ENCODE measurements at regions not wholly inside any gene's neighbourhood (a gene's known extent, or its start where the extent isn't known, plus 50 kb on each side); places are given as distances from the start of the nearest gene placed in this dataset.

GRCh38 chr4:12949719-12950490, 534.2 kb downstream of the RAB28 start (continued):
- no peak for TF ChIP-seq NFE2L1 (tag; IDR thresholded peaks at IDR 0.05; ENCODE audit: borderline replicate concordance, low read depth)
- TF ChIP-seq, protein P1, sequence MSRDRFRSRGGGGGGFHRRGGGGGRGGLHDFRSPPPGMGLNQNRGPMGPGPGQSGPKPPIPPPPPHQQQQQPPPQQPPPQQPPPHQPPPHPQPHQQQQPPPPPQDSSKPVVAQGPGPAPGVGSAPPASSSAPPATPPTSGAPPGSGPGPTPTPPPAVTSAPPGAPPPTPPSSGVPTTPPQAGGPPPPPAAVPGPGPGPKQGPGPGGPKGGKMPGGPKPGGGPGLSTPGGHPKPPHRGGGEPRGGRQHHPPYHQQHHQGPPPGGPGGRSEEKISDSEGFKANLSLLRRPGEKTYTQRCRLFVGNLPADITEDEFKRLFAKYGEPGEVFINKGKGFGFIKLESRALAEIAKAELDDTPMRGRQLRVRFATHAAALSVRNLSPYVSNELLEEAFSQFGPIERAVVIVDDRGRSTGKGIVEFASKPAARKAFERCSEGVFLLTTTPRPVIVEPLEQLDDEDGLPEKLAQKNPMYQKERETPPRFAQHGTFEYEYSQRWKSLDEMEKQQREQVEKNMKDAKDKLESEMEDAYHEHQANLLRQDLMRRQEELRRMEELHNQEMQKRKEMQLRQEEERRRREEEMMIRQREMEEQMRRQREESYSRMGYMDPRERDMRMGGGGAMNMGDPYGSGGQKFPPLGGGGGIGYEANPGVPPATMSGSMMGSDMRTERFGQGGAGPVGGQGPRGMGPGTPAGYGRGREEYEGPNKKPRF (IDR thresholded peaks at IDR 0.05; ENCODE audit: low read depth, low read length) = no peak
- no peak for TF ChIP-seq ZBTB34 (CRISPR knock-in tag; IDR thresholded peaks at IDR 0.05)
- TF ChIP-seq ZBED1 (IDR thresholded peaks at IDR 0.05) = no peak

DNA sequence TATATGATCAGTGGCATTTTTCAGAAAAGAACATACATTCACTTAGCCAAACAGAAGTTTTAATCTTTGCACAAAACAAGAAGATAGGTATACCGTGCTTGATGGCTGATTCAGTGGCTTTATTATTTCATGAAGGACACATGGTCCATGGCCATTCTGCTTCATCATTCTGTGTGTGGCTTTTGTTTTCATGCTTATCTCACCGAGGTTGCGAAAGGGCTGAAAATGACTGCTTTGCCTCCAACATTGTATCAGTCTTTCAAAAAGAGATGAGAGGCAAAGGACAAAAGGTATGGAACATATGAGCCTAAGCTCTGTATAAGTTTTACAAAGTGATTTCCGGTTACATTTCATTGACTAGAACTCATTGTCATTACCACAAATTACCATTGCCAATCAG, 541.1 kb downstream of the RAB28 start:
- 6% methylated on average over 4 of the region's 4 CpGs for WGBS (ENCODE audit: insufficient coverage, low coverage, missing lambda C conversion rate)
- Histone ChIP-seq H3K79me2 (ENCODE audit: control insufficient read depth, insufficient read depth, low read length) (no peaks in the 10 kb centered on the region), H3K27me3 (ENCODE audit: control insufficient read depth in 2 of 2, insufficient read depth in 2 of 2, low read length in 2 of 2) (no peaks in the 10 kb centered on the region), H3K4me2 (ENCODE audit: insufficient read depth, low read length) (no peak overlapping the region), H3K9ac (ENCODE audit: insufficient read depth in 1 of 2, low read depth in 2 of 2, low read length in 2 of 2) (no peak overlapping the region), H3K9me1 (ENCODE audit: control insufficient read depth, insufficient read depth, low read length) (no peaks in the 10 kb centered on the region), H3K36me3 (ENCODE audit: control insufficient read depth, insufficient read depth, low read length) (no peaks in the 10 kb centered on the region), H3K4me3 (no peak overlapping the region), H3K4me1 (replicated peaks in 1 of 2; ENCODE audit: control insufficient read depth in 2 of 2, insufficient read depth in 2 of 2, low read length in 2 of 2) (no peaks in the 10 kb centered on the region), H4K20me1 (replicated peaks; ENCODE audit: control insufficient read depth, insufficient read depth, low read length) (no peaks in the 10 kb centered on the region), H3K9me3 (replicated peaks; ENCODE audit: control insufficient read depth, insufficient read depth, low read depth, low read length) (no peaks in the 10 kb centered on the region), H3K27ac (ENCODE audit: extremely low read depth, low read depth, low read length) (no peak overlapping the region), H2AFZ (ENCODE audit: low read depth, low read length) (no peak overlapping the region)
- DNase-seq (ENCODE audit: extremely low read depth in 1 of 4, low spot score in 3 of 4) (no peak), FAIRE-seq (no peak), ATAC-seq (no peak)
- no TSS peak for BruUV-seq (replicated peaks)
- intact Hi-C loops (cut with micrococcal nuclease) (no loop called here), in situ Hi-C loops (cut with MboI) (no loop called here)
- ChIA-PET CTCF (ENCODE audit: low intra/inter-chr PET ratio) (no interaction called here), POLR2A (no interaction called here)
- TF ChIP-seq NFIC (IDR thresholded peaks at IDR 0.05) (no peak), ZBTB26 (CRISPR knock-in tag; IDR thresholded peaks at IDR 0.05) (no peak), KDM2B (CRISPR knock-in tag; IDR thresholded peaks at IDR 0.05) (no peak), KLF1 (tag; IDR thresholded peaks at IDR 0.05) (no peak)
- TF ChIP-seq, protein P2, sequence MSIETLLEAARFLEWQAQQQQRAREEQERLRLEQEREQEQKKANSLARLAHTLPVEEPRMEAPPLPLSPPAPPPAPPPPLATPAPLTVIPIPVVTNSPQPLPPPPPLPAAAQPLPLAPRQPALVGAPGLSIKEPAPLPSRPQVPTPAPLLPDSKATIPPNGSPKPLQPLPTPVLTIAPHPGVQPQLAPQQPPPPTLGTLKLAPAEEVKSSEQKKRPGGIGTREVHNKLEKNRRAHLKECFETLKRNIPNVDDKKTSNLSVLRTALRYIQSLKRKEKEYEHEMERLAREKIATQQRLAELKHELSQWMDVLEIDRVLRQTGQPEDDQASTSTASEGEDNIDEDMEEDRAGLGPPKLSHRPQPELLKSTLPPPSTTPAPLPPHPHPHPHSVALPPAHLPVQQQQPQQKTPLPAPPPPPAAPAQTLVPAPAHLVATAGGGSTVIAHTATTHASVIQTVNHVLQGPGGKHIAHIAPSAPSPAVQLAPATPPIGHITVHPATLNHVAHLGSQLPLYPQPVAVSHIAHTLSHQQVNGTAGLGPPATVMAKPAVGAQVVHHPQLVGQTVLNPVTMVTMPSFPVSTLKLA (conservative IDR thresholded peaks at IDR 0.05) = no peak

All from K562 (cell line).